H9 (cell line): ENCODE measurements at regions not wholly inside any gene's neighbourhood (a gene's known extent, or its start where the extent isn't known, plus 50 kb on each side); places are given as distances from the start of the nearest gene placed in this dataset.

Source experiments
- DNase-seq: peaks from one replicate; pipeline ENCODE4 v3.0.0-alpha.2; 2017
- H2AFZ ChIP-seq: one replicate; pipeline ENCODE4 v1.6.1; 2013; ENCODE audit warnings: mild to moderate bottlenecking, low read length, control low read depth, moderate library complexity
- H2AK5ac ChIP-seq: 2 replicates; pipeline ENCODE4 v1.6.1; 2013; ENCODE audit warnings: low read length, control low read depth, mixed read lengths; ENCODE audit not compliant: insufficient read length
- H2BK120ac ChIP-seq: one replicate; pipeline ENCODE4 v1.6.1; 2013; ENCODE audit warnings: low read depth, mild to moderate bottlenecking, low read length, control low read depth, inconsistent platforms; ENCODE audit not compliant: poor library complexity, severe bottlenecking
- H2BK12ac ChIP-seq: 2 replicates; pipeline ENCODE4 v1.6.1; 2013; ENCODE audit warnings: low read length, control low read depth, mixed read lengths, low read depth; ENCODE audit not compliant: insufficient read length
- H2BK15ac ChIP-seq: 2 replicates; pipeline ENCODE4 v1.6.1; 2013; ENCODE audit warnings: low read depth, low read length, control low read depth
- H2BK20ac ChIP-seq: one replicate; pipeline ENCODE4 v1.6.1; 2013; ENCODE audit warnings: low read depth, mild to moderate bottlenecking, low read length, control low read depth, inconsistent platforms; ENCODE audit not compliant: poor library complexity, severe bottlenecking
- H2BK5ac ChIP-seq: 2 replicates; pipeline ENCODE4 v1.6.1; 2013; ENCODE audit warnings: low read length, control low read depth, mixed read lengths; ENCODE audit not compliant: insufficient read length
- H3K14ac ChIP-seq: 2 replicates; pipeline ENCODE4 v1.6.1; 2013; ENCODE audit warnings: low read length, control low read depth; ENCODE audit not compliant: insufficient read depth
- H3K18ac ChIP-seq: 2 replicates; pipeline ENCODE4 v1.6.1; 2013; ENCODE audit warnings: low read depth, mild to moderate bottlenecking, mixed read lengths, low read length, control low read depth; ENCODE audit not compliant: insufficient read length
- H3K23ac ChIP-seq: 2 replicates; pipeline ENCODE4 v1.6.1; 2013; ENCODE audit warnings: low read length, control low read depth, mixed read lengths, low read depth; ENCODE audit not compliant: insufficient read length
- H3K23me2 ChIP-seq: 2 replicates; pipeline ENCODE4 v1.6.1; 2013; ENCODE audit warnings: low read depth, mild to moderate bottlenecking, mixed read lengths, low read length, control low read depth; ENCODE audit not compliant: insufficient read length, poor library complexity, severe bottlenecking
- H3K27ac ChIP-seq: 2 replicates; pipeline ENCODE4 v1.5.1; 2013; ENCODE audit warnings: low read length, control low read depth, mixed read lengths, low read depth; ENCODE audit not compliant: insufficient read length
- H3K27me3 ChIP-seq: 2 replicates; pipeline ENCODE4 v1.6.1; 2013; ENCODE audit warnings: low read length, control low read depth, inconsistent platforms; ENCODE audit not compliant: insufficient read depth
- H3K4ac ChIP-seq: 2 replicates; pipeline ENCODE4 v1.6.1; 2013; ENCODE audit warnings: low read depth, mild to moderate bottlenecking, control low read depth, inconsistent platforms, low read length, moderate library complexity
- H3K4me1 ChIP-seq: 2 replicates; pipeline ENCODE4 v1.6.1; 2013; ENCODE audit warnings: low read length, control low read depth, inconsistent platforms; ENCODE audit not compliant: insufficient read depth
- H3K4me2 ChIP-seq: 2 replicates; pipeline ENCODE4 v1.6.1; 2013; ENCODE audit warnings: low read length, control low read depth, mixed read lengths; ENCODE audit not compliant: insufficient read length, insufficient read depth
- H3K56ac ChIP-seq: 2 replicates; pipeline ENCODE4 v1.6.1; 2013; ENCODE audit warnings: low read depth, mild to moderate bottlenecking, mixed read lengths, low read length, control low read depth; ENCODE audit not compliant: insufficient read length
- H3K79me1 ChIP-seq: 2 replicates; pipeline ENCODE4 v1.6.1; 2013; ENCODE audit warnings: low read depth, mild to moderate bottlenecking, moderate library complexity, low read length, control low read depth, inconsistent platforms; ENCODE audit not compliant: insufficient read depth, poor library complexity, severe bottlenecking
- H3K79me2 ChIP-seq: 2 replicates; pipeline ENCODE4 v1.6.1; 2013; ENCODE audit warnings: low read length, control low read depth, inconsistent platforms; ENCODE audit not compliant: insufficient read depth
- H3K9ac ChIP-seq: 2 replicates; pipeline ENCODE4 v1.6.1; 2013; ENCODE audit warnings: low read length, control low read depth, mixed read lengths; ENCODE audit not compliant: insufficient read length; ENCODE audit errors: extremely low read depth
- H3K9me3 ChIP-seq: one replicate; pipeline ENCODE4 v1.6.1; 2013; ENCODE audit warnings: low read depth, low read length, inconsistent platforms; ENCODE audit not compliant: control insufficient read depth
- H3T11ph ChIP-seq: one replicate; pipeline ENCODE4 v1.6.1; 2013; ENCODE audit warnings: mild to moderate bottlenecking, low read length, control low read depth, inconsistent platforms
- H4K20me1 ChIP-seq: one replicate; pipeline ENCODE4 v1.6.1; 2013; ENCODE audit not compliant: control insufficient read depth, insufficient read length, insufficient read depth
- H4K5ac ChIP-seq: 2 replicates; pipeline ENCODE4 v1.6.1; 2013; ENCODE audit warnings: low read depth, mild to moderate bottlenecking, mixed read lengths, low read length, control low read depth; ENCODE audit not compliant: insufficient read length
- H4K8ac ChIP-seq: replicated peaks from 2 replicates; pipeline ENCODE4 v1.6.1; 2013; ENCODE audit warnings: low read length, control low read depth, mixed read lengths, low read depth; ENCODE audit not compliant: insufficient read length
- H4K91ac ChIP-seq: 2 replicates; pipeline ENCODE4 v1.6.1; 2013; ENCODE audit warnings: low read depth, mild to moderate bottlenecking, moderate library complexity, mixed read lengths, low read length, control low read depth; ENCODE audit not compliant: insufficient read length
- H3K27ac Mint-ChIP-seq, 3 experiments: 2 replicates in 2 of 3; 3 replicates in 1 of 3; pipeline ENCODE4 v1.8.0; 2020 to 2021; ENCODE audit warnings: mixed read lengths in 3 of 3, mild to moderate bottlenecking in 1 of 3, moderate library complexity in 1 of 3
- H3K27me3 Mint-ChIP-seq: 2 replicates; pipeline ENCODE4 v1.8.0; 2021; ENCODE audit warnings: low read depth, mild to moderate bottlenecking, moderate library complexity, mixed read lengths
- H3K36me3 Mint-ChIP-seq, 3 experiments: 2 replicates in 2 of 3; 3 replicates in 1 of 3; pipeline ENCODE4 v1.8.0; 2020 to 2021; ENCODE audit warnings: low read depth in 3 of 3, mixed read lengths in 3 of 3; ENCODE audit not compliant: insufficient read depth in 1 of 3
- H3K4me1 Mint-ChIP-seq, 2 experiments: 2 replicates each; pipeline ENCODE4 v1.8.0; 2020; ENCODE audit warnings: mixed read lengths in 2 of 2
- H3K4me3 Mint-ChIP-seq, 2 experiments: 2 replicates in 1 of 2; 3 replicates in 1 of 2; pipeline ENCODE4 v1.8.0; 2020 to 2021; ENCODE audit warnings: mild to moderate bottlenecking in 2 of 2, mixed read lengths in 2 of 2, moderate library complexity in 1 of 2
- H3K9me3 Mint-ChIP-seq, 2 experiments: 2 replicates in 1 of 2; 3 replicates in 1 of 2; pipeline ENCODE4 v1.8.0; 2020; ENCODE audit warnings: mild to moderate bottlenecking in 2 of 2, mixed read lengths in 2 of 2, moderate library complexity in 1 of 2
- WGBS: extraction: QIAGEN DNeasy Blood & Tissue Kit; methylation state at CpG from one replicate; pipeline ENCODE4 v1.1.7; 2013; ENCODE audit warnings: missing lambda C conversion rate, low lambda C conversion rate, mixed read lengths; ENCODE audit not compliant: insufficient read length; ENCODE audit errors: extremely low coverage; 5-methylcytosine and 5-hydroxymethylcytosine counted together
- TF ChIP-seq, protein P1 (sequence below): fragments of 200-600 bp; sonication (generic); conservative IDR thresholded peaks from 3 replicates; pipeline ENCODE4 v1.8.0; 2021; ENCODE audit warnings: antibody characterized with exemption, mild to moderate bottlenecking

DNA sequence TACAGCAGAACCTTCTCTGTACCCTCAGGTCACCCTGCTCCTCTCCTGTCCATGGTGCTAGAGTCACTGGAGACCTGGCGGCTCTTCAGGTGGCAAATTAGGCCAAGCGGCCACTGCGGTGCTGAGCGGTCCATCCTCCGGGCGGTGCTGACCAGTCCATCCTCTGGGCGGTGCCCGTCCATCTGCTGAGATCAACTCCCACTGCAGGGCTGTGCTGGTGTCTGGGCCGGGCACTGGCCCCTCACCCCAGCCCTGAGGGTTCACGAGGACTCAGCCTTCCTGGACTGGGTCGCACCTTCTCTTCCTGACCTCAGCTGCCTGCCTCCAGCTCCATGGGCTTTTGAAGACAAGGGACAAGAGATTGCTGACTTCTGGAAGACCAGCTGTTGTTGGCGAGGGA, 782.9 kb downstream of the BRD1 start:
- H2BK120ac ChIP-seq = no peak overlapping the region
- no peaks in the 10 kb centered on the region for H3K79me2 ChIP-seq
- H3K4ac ChIP-seq = no peak overlapping the region
- H3K4me1 Mint-ChIP-seq = peaks cover 3 to 6% of the 10 kb centered on the region in 2 experiments; a peak in 3 of 4 replicates
- H3K4me3 Mint-ChIP-seq = no peak overlapping the region
- no peaks in the 10 kb centered on the region for H3K27me3 ChIP-seq
- no peak overlapping the region for H3K18ac ChIP-seq
- no peaks in the 10 kb centered on the region for H3K9me3 Mint-ChIP-seq
- H4K91ac ChIP-seq = no peak overlapping the region
- H3T11ph ChIP-seq = no peak overlapping the region
- H2AK5ac ChIP-seq = no peak overlapping the region
- no peak overlapping the region for H2AFZ ChIP-seq
- H4K5ac ChIP-seq = no peak overlapping the region
- no peaks in the 10 kb centered on the region for H3K79me1 ChIP-seq
- no peaks in the 10 kb centered on the region for H3K4me1 ChIP-seq
- H3K4me2 ChIP-seq = no peak overlapping the region
- H3K27ac ChIP-seq = no peak overlapping the region
- WGBS = no CpG with 5 or more reads among the region's 12 CpGs
- H2BK5ac ChIP-seq = no peak overlapping the region
- no peak overlapping the region for H4K8ac ChIP-seq
- no peaks in the 10 kb centered on the region for H3K36me3 Mint-ChIP-seq
- H3K23ac ChIP-seq = no peak overlapping the region
- DNase-seq = no peak
- TF ChIP-seq, protein P1, sequence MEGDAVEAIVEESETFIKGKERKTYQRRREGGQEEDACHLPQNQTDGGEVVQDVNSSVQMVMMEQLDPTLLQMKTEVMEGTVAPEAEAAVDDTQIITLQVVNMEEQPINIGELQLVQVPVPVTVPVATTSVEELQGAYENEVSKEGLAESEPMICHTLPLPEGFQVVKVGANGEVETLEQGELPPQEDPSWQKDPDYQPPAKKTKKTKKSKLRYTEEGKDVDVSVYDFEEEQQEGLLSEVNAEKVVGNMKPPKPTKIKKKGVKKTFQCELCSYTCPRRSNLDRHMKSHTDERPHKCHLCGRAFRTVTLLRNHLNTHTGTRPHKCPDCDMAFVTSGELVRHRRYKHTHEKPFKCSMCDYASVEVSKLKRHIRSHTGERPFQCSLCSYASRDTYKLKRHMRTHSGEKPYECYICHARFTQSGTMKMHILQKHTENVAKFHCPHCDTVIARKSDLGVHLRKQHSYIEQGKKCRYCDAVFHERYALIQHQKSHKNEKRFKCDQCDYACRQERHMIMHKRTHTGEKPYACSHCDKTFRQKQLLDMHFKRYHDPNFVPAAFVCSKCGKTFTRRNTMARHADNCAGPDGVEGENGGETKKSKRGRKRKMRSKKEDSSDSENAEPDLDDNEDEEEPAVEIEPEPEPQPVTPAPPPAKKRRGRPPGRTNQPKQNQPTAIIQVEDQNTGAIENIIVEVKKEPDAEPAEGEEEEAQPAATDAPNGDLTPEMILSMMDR = no peak
- H3K27ac Mint-ChIP-seq = peak overlapping the region in 1 of 3 experiments; percentile 83; a peak in 1 of 7 replicates
- no peaks in the 10 kb centered on the region for H4K20me1 ChIP-seq
- no peak overlapping the region for H2BK15ac ChIP-seq
- H3K23me2 ChIP-seq = no peaks in the 10 kb centered on the region
- H2BK12ac ChIP-seq = no peak overlapping the region
- H3K56ac ChIP-seq = no peak overlapping the region
- no peak overlapping the region for H3K9ac ChIP-seq
- no peak overlapping the region for H2BK20ac ChIP-seq
- peaks cover 24% of the 10 kb centered on the region for H3K27me3 Mint-ChIP-seq
- H3K14ac ChIP-seq = no peak overlapping the region
- H3K9me3 ChIP-seq = no peaks in the 10 kb centered on the region
